Left lobe of liver (tissue), 2 donors: ENCODE measurements at regions not wholly inside any gene's neighbourhood (a gene's known extent, or its start where the extent isn't known, plus 50 kb on each side); places are given as distances from the start of the nearest gene placed in this dataset.
"Not testable (repeated sequence)": the region's sequence is repeated elsewhere in the genome, so short reads cannot be mapped to it uniquely, and the experiment has no call there.

Source experiments
- ATAC-seq: fragments of 200-7000 bp; cut with Tn5 transposase; one replicate; pipeline ENCODE4 v1.9.1; 2020; ENCODE audit warnings: mild to moderate bottlenecking, moderate library complexity
- DNase-seq: peaks from one replicate; pipeline ENCODE4 v3.0.0-alpha.2; 2020; ENCODE audit warnings: low spot score
- donor health status: DM: no; HTN: no; CAD: no; lungs with moderate emphysema.
- donor health status: DM: no; HTN: yes; CAD: no.

DNA sequence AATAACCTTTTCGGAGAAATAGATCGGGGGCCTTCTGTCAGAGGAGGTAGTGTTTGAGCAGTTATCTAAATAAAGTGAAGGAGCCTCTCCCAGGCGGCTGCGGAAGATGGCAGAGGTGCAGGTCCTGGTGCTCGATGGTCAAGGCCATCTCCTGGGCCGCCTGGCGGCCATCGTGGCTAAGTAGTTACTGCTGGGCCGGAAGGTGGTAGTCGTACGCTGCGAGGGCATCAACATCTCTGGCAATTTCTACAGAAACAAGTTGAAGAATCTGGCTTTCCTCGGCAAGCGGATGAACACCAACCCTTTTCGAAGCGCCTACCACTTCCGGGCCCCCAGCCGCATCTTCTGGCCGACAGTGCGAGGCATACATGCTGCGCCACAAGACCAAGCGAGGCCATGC, 186.1 kb downstream of the KTN1 start:
- ATAC-seq (no peak), DNase-seq (no peak)

DNA sequence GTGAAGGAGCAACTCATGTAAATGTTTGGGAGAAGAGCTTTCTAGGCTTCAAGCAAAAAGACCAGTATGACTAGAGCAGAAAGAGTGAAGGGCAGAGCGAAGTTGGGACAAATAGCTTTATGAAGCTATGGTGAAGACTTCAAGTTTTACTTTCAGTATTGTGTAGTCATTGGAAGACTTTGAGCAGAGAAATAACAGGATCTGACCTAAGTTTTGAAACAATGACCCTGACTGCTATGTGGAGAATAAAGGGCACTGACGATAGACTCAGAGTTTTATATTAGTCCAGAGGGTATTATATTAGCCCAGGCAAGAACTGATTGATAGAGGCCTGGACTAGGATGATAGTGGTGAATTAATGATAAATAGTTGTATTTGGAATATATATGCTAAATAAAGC, 187.3 kb downstream of the KTN1 start:
- ATAC-seq (peak; percentile 70), DNase-seq (no peak)

DNA sequence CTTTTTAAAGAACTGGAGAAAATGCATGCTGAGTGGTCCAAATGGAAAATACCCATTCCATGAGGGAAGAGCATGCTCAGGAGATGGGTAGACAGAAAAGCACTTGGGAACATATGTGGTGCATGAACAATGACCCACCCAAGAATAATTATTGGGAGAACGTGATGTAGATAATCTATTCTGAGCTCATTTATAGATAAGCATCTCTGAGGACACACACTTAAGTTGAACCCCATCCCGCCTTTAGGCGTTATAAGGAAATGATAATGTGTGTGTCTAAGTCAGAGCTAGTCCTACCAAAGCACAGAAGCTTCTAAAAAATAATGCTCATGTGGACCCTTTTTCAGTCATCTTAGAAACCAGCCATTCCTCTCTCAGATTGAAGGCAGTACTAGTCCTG, 189.9 kb downstream of the KTN1 start:
- ATAC-seq (no peak), DNase-seq (no peak)

DNA sequence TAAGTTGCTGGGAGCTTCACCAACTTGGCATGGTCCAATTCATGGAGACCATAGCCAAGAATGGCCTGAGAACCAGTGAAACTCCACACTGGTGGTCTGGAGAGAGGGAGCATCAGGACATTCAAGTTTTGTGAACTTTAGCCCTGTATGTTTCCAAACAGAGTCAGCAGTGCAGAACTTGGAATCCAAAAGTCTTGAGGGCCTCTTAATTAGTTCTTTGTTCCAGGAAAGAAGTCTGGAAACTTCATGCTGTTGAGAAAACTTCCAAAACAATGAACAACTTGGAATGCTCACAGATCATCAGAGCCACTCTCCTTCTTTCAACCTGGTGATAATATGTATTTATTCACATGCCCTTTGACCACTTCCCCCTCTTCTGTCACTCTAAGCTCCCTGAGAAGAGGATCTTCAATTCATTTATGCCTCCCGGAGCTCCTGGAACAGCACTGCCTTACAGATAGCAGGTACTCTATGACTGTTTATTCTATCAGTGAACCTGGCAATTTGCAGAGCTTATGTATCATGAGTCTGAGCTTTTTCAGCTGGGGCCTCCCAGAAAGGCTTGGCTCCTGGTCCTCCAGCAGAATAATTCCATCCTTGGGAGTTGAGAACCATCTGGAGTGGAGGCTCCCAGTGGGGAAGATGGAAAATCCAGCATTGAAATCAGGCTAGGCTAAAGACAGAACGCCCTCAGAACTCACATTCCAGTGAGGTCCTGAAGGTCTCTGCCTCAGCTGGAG, 191.4 kb downstream of the KTN1 start:
- DNase-seq (no peak), ATAC-seq (no peak)

DNA sequence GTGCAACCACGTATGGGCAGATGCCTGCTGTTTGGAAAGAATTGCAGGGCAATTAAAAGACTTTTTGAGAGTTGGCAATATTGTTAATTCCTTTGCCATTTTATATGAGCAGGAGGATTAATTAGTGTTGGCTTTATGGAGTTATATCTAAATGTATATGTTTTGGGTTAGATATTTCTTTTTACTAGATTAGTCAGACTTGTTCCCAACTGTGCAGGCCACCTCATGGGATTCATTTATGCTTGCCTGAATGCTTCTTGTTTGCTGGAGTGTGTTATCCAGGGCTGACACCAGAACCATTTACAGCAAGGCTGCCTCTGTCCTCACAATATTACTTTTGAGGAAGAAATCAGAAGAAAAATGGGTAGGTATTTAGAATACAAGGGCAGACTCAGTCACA, 192.5 kb downstream of the KTN1 start:
- DNase-seq (no peak), ATAC-seq (no peak)

DNA sequence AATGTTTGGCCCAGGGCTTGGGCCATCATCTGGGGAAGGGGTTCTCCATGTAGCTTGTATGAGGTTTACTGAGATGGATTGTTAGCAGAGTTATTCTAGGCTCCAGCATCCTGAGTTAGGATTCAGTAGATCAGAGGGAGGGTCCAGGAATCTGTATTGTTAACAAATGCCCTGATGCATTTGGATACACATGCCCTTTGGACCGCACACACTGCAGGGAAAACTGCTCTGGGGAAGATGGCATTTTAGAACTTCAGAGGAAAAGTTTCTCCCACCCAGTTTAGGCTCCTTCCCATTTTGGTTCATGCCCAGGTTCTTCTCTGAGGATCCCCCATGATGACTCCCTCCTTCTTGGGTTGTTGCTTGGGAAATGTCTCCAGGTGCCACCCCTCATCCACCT, 193.3 kb downstream of the KTN1 start:
- DNase-seq (no peak), ATAC-seq (no peak)

DNA sequence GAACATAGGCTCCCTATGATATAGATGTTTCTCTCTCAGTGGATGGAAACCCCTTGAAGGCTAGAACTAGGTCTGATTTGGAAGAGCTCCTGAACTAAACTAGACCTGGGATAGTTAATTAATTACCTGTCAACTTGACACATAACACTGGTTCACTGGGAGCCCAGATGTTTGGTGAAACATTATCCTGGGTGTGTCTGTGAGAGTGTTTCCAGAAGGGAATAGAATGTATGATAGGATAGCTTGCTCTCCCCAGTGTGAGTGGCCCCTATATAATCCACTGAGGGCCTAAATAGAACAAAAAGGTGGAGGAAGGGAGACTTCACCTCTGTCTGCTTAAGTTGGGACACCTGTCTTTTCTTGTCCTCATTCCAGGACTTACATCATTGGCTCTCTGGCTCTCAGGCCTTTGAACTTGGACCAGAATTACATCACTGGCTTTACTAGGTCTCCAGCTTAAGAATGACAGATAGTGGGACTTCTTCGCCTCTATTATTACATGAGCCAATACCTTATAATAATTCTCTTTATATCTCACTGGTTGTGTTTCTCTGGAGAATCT, 194.1 kb downstream of the KTN1 start:
- no peak for DNase-seq
- ATAC-seq, result peak; percentile 88

DNA sequence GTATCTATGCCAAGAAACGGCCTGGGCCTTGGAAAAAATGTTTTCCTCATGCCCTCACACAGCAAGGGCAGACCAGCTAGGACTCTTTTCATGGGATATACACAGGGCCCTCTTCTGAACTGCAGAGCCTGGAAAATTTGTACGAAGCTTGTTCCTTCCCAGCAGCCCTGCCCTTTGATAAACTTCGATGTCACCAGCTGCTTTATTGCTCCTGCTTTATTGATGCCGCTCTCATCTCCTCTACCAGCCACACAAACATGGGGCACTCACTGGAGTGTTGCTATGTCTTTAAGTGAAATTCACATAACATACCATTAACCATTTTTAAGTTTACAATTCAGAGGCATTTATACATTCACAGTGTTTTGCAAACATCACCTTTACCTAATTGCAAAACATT, 197.9 kb downstream of the KTN1 start:
- ATAC-seq (no peak), DNase-seq (no peak)

DNA sequence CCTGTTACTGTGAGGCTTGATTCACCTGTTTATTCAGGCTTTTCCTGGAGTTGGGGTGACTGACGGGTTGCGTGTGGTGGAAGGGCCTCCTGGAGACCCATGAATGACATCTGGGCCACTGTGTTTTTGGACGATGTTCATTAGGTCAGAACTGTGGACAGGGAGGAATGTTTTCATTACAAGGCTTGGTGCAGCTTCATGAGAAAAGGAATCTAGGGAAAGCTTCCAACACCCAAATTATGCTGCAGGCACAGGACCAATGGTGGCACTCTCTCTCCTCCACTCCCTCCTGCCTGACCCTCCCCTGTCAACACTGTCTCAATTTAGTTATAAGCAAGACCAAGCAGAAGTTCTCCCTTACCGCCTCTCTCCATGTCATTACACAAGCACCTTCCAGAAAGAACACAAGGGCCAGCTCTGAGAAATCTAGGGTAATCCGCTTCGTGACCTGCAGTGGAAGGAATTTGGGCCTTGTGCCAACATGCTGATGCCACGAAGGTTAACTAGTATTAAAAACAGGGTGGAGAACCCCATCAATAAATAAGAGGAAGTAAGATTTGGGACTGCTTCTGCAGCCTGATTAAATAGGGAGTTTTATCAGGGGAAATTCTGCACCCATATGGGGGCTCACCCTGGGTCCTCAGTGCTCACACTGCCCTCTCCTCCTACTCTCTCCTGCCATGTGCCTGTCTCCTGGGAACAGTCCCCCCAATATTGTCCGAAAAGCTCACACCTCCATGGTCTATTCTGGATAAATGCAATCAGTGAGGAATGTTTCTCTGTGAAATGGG, 200.3 kb downstream of the KTN1 start:
- peak; percentile 26 for ATAC-seq
- no peak for DNase-seq

DNA sequence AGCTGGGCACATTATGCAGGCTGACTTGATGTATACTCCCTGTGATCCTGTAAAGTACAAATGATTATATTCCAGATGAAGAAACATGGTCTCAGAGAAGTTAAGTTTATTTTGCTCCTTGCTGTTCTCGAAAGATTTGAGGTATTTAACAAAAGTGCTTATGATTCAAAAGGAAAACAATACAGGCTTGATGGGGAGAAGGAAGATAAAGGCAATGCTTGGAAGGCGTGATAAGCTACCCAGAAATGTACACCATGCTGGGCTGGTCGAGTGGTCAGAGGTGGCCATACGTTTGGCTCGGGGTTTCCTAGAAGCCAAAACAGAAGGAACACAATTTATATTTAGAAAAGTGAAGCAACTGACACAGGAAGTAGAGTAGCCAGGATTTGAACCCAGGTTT, 201.0 kb downstream of the KTN1 start:
- no peak for DNase-seq
- ATAC-seq, result no peak

DNA sequence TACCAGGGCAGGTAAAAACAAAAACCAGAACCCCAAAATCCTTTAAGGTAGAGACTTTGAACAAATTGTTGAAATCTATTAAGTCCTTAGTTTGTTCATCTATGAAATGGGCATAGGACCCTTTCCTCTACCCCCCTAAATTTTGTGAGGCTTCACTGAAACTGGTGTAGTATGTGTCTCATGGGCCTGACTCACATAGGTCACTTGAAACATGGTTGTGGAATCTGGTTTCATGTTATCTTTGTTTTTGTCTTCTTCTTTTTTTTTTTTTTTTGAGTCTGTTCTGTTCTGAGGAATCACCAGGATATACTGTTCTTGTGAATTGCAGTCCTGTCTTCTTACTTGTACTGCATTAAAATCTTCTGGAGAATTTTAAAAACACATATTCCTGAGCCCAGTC, 202.2 kb downstream of the KTN1 start:
- no peak for ATAC-seq
- DNase-seq, result no peak

DNA sequence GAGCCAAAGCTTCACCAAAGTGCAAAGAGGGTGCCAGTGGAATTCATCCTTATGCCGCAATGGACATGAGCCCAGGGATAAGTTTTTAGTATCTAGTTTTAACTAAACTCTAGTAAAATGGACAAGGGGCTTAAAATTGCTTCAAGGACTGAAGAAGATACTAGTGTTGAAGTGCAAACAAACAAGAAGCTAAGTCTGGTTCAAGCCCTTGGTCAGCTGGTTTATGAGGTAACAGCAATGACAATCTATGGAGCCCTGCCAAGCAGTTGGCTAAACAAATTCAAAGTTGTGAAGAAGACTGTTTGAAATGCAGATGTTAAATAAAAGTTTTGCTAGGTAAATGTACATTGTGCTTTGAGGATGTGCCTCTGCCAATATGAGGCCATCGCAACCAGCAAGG, 209.4 kb downstream of the KTN1 start:
- no peak for DNase-seq
- no peak for ATAC-seq

DNA sequence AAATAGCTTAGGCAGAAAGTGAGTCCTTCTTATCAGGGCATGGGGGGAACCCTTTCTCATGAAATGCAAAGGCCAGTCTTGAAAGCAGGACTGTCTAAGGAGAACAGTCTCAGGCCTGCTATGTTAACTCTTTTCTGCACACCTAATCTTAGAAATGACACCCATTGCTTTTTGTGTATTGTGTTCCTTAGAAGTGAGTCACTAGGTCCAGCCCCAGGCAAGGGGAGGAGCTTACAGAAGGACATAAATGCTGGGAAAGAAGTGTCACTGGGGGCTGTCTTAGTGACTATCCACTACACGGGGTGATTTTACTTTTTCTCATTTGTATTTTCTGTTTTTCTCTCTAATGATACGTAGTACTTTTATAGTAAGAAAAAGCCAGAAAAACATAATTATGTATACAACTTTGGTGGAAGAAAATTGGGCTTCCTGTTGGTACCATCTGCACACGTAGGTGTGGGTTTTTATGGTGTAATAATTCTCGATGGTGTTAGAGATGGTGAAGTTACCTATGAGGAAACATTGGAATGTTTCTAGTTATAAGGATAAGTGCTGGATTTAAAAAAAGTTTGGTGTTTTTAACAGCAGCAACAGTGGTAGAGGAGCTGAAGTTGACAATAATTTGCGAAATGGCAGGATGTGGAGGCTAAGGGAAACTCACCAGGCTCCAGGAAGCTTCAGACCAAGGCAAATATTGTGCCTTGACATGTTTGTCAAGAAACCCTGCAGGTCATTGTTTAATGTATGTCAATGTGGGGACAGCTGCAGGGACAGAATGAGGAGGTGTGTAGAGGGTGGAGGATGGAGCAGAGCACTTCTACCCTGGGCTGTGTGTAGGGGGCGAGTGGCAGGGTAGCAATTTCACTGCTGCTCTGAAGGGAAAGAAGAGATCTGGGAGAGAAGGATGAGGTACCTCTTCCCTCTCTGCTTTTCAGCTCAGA, 214.9 kb downstream of the KTN1 start:
- DNase-seq, result no peak
- ATAC-seq, result no peak

DNA sequence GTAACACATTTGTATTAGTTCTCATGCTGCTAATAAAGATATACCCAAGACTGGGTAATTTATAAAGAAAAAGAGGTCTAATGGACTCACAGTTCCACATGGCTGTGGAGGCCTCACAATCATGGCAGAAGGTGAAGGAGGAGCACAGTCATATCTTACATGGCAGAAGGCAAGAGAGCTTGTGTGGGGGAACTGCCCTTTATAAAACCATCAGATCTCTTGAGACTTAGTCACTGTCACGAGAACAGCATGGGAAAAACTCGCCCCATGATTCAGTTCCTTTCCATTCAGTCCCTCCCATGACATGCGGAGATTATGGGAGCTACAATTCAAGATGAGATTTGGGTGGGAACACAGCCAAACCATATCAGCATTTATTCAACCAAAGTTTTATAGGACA, 216.5 kb downstream of the KTN1 start:
- not testable (repeated sequence) for ATAC-seq, DNase-seq

DNA sequence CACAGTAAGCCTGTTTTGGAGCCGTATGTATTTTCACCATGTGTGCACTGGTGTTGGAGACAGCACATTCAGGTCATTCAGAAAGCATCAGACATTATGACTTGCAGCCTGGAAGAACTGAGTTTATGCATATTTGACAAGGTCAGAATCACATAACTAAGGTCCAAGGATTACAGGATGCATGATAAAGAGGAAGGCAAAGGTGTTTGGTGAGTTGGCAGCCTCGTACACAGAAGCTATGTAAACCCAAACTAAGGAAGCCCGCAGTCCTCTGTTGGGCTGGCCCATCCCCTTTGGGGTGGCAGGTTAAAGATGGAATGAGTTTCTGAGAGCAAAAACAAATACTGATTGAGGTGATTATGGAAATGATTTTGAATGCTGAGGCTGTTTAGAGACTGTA, 218.4 kb downstream of the KTN1 start:
- ATAC-seq (no peak), DNase-seq (no peak)

DNA sequence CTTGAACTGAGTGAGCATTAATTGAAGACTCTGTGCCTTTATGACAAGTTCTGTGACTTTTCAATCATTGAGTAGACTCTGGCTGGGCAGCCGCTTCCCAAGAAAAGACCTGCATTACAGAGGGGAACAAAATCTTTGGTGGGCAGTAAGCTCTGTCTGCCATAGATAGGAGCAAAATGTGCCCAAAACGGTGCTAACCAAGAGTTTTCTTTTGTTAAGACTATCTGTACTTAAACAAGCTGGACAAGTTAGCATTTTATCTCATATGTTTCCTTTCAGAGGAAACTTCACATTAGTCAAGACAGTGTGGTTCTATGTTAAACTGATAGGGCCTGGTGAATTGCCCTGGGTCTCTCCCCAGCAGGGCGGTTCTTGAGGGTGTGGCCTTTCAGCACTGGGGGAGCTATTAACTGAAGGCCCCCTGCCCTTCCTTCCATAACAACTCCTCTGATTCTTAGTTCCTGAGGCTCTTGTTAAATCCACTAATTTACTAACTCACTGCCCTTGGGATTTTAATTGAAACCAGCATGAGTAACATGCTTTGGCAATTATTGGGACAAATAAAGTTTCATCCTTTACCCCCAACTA, 219.6 kb downstream of the KTN1 start:
- DNase-seq, result no peak

DNA sequence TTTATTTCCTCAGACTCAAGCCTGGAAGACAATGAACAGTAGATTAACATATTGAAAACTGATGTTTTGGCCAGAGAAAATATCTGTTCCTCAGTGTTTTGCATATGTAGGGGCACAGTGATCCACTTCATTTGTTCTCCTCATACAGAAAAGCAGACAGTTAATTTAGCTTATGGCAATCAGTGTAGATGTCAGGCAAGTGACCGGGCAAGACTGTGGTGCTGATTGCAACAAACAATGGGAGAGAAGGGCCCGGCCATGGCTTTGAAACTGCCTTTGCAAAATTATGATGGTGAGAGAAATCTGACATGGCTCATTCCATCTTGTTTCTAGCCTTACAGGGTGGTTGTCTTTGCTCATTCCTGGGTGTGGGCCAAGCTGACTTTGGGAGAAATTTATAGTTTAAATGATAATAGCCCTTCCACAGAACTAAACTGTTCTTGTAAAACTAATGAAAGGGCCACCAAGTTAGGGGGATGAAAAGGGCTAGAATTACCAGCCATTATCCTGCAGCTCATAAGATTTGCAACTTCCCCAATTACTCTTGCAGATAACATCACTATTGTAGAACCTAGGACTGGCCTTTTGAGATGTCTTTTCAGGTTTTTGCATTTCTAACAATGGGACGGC, 220.3 kb downstream of the KTN1 start:
- DNase-seq, result no peak
- ATAC-seq, result no peak

More for the DNA sequence above, 219.6 kb downstream of the KTN1 start:
- peak; percentile 34 for ATAC-seq

DNA sequence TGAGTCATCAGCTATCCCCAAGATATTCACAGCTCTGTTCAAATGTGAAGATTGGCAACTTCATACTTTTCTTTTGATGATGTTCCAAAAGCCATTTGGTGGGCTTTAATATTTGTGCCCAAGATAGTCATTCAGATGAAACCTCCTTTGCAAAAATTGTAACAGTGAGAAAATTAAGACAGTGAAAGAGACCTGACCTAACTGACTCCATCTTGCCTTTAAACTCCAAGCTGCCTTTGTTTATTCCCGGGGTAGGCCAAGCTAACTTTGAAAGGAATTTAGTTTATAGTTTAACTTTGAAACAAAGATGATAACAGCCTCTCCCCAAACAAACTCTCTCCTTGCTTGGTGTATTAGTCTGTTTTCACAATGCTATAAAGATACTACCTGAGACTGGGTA, 221.1 kb downstream of the KTN1 start:
- ATAC-seq (no peak), DNase-seq (no peak)

DNA sequence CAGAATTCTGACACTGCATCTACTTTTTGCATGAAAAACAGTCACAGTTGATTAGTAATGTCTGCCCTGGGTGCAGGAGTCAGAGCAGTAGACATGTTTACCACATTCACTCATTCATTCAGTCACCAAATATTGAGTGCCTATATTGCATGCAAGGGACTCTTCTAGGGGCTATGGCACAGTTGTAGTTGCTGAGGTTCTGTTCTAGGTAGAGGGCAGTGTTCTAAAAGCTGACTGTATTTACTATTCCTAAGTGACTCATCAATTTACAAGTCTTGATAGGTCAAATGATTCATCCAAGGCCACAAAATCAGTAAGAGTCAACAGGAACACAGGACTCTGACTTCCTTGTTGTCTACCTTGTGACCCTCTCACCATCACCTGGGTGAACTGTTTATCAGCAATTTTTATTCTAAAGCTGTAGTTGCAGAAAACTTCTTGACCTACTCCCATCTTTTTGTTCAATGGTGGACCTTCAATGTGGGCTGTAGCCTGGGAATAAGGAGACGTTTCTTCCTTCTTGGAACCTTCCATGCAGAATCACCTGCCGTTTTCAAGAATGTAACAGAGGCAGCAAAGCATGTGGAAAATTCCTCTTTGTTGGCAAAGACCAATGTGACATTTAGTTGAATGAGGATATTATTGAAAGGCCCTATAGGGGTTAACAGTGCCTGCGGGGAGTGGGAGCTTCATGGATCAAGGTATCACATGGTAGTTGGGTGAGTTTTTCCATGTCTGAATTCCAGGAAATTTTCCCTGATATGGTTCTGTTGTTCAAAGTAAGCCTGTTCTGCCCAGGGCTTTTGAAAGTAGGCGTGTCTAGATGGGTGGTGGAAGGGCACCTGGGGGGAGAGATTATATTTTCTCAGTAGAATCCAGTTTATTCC, 223.2 kb downstream of the KTN1 start:
- no peak for DNase-seq

More for the DNA sequence above, 223.2 kb downstream of the KTN1 start:
- ATAC-seq, result no peak
